ENCODE measurements at regions not wholly inside any gene's neighbourhood (a gene's known extent, or its start where the extent isn't known, plus 50 kb on each side); places are given as distances from the start of the nearest gene placed in this dataset.

- Histone ChIP-seq H3K4me3 (no peak overlapping the region), H3K27ac (no peak overlapping the region)
These were observed 72.8 kb upstream of the WIPF1 start for GRCh38 chr2:174670446-174670845.

GRCh38 chr2:174669336-174669735 is 71.7 kb upstream of the WIPF1 start:
- Histone ChIP-seq H3K4me3 (no peak overlapping the region), H3K27ac (no peak overlapping the region)

- peak overlapping the region in 5 of 21 experiments; percentile 17 to 75 (median 53) for H3K27ac ChIP-seq
- no peak overlapping the region for H3K4me3 ChIP-seq
These were observed 70.5 kb upstream of the WIPF1 start for GRCh38 chr2:174668075-174668474.

GRCh38 chr2:174667250-174667860 is 69.8 kb upstream of the WIPF1 start:
- H3K27ac ChIP-seq, result peak overlapping the region in 17 of 21 experiments; percentile 1 to 75 (median 46)
- no peak overlapping the region for H3K4me3 ChIP-seq

GRCh38 chr2:174666845-174667244 is 69.2 kb upstream of the WIPF1 start:
- Histone ChIP-seq H3K27ac (peak overlapping the region in 17 of 21 experiments; percentile 3 to 75 (median 46)), H3K4me3 (no peak overlapping the region)

GRCh38 chr2:174666312-174666711 is 68.7 kb upstream of the WIPF1 start:
- H3K27ac ChIP-seq, result peak overlapping the region in 17 of 21 experiments; percentile 4 to 75 (median 36)
- H3K4me3 ChIP-seq, result no peak overlapping the region

- no peak overlapping the region for H3K4me3 ChIP-seq
These were observed 66.6 kb upstream of the WIPF1 start for GRCh38 chr2:174664084-174664759.

GRCh38 chr2:174663550-174663949 is 65.9 kb upstream of the WIPF1 start:
- Histone ChIP-seq H3K27ac (peak overlapping the region in 20 of 21 experiments; percentile 2 to 83 (median 62)), H3K4me3 (no peak overlapping the region)

More at GRCh38 chr2:174664084-174664759, 66.6 kb upstream of the WIPF1 start:
- peak overlapping the region in 19 of 21 experiments; percentile 2 to 83 (median 62) for H3K27ac ChIP-seq

- Histone ChIP-seq H3K4me3 (no peak overlapping the region), H3K27ac (peak overlapping the region in 19 of 21 experiments; percentile 2 to 83 (median 62))
These were observed 65.3 kb upstream of the WIPF1 start for GRCh38 chr2:174662859-174663258.

GRCh38 chr2:174662459-174662858 is 64.9 kb upstream of the WIPF1 start:
- Histone ChIP-seq H3K27ac (peak overlapping the region in 10 of 21 experiments; percentile 2 to 83 (median 76)), H3K4me3 (no peak overlapping the region)

GRCh38 chr2:174660984-174661675 is 63.5 kb upstream of the WIPF1 start:
- no peak overlapping the region for H3K4me3 ChIP-seq
- no peak overlapping the region for H3K27ac ChIP-seq

GRCh38 chr2:174659069-174659900 is 61.7 kb upstream of the WIPF1 start:
- Histone ChIP-seq H3K27ac (no peak overlapping the region), H3K4me3 (no peak overlapping the region)

- Histone ChIP-seq H3K4me3 (no peak overlapping the region), H3K27ac (no peak overlapping the region)
These were observed 59.1 kb upstream of the WIPF1 start for GRCh38 chr2:174656676-174657176.

GRCh38 chr2:174656035-174656434 is 58.4 kb upstream of the WIPF1 start:
- Histone ChIP-seq H3K27ac (no peak overlapping the region), H3K4me3 (no peak overlapping the region)

- Histone ChIP-seq H3K4me3 (no peak overlapping the region), H3K27ac (peak overlapping the region in 3 of 21 experiments; percentile 20 to 58 (median 47))
These were observed 56.9 kb upstream of the WIPF1 start for GRCh38 chr2:174654419-174654941.

GRCh38 chr2:174648896-174649295 is 51.3 kb upstream of the WIPF1 start:
- Histone ChIP-seq H3K27ac (no peak overlapping the region), H3K4me3 (no peak overlapping the region)

Data from skin epidermis (tissue), 12 donors.